Caki2 (cell line): ENCODE measurements at regions not wholly inside any gene's neighbourhood (a gene's known extent, or its start where the extent isn't known, plus 50 kb on each side); places are given as distances from the start of the nearest gene placed in this dataset.

Experiments used
- DNase-seq: peaks from one replicate; pipeline ENCODE4 v3.0.0-alpha.2; 2015; ENCODE audit warnings: low read depth
- in situ Hi-C: cut with HindIII; loops from 2 replicates; pipeline ENCODE4 v1.10.0; 2016; ENCODE audit warnings: low sequenced_read_pairs, low pct_unique_long_range_greater_than_20kb, mixed read lengths

DNA sequence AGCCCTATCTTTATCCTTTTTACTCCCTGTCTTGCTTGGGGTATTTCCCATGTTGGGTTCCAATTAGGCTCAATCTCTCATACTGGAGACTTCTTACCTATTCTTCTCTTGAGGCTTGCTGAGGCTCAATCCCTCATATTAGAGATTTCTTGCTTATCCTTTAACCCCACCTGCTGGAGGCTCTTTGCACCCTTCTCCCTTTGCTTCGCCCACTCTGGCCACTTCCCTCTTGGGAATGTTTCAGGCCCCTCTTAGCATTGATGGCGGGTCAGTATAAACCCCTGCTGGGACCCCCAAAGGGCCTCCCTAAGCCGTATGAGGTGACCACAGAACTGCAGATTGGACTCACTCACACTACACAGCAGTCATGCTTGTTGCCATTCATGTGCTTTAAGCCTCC, 69.3 kb upstream of the CDK20 start:
- in situ Hi-C loops: no loop called here
- no peak for DNase-seq

DNA sequence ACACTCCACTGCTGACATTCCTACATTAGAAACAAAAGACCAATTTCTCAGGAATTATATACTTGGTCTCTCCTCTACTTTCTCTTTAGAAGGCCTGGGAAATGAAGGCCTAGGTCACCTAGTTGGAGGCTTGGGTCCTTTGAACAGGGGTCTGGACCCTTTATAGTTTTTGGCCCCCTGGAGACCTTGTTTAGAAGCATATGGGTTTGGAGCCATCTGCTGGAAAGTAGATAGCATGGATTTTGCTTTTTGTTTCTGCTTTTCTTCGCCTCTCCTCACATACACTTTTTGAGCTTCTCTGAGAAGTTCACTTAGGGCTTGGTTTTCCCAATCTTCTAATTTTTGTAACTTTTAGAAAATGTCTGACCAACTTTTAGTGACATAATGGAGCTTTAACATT, 67.1 kb upstream of the CDK20 start:
- DNase-seq: no peak
- in situ Hi-C loops: no loop called here

- DNase-seq: no peak
- in situ Hi-C loops: no loop called here
Measured at GRCh38 chr9:88037285-88037845, 63.0 kb upstream of the CDK20 start.

GRCh38 chr9:88034964-88035363, 60.6 kb upstream of the CDK20 start:
- in situ Hi-C loops: no loop called here
- no peak for DNase-seq

- in situ Hi-C loops: no loop called here
- no peak for DNase-seq
Measured at GRCh38 chr9:88033359-88033702, 59.0 kb upstream of the CDK20 start.

- in situ Hi-C loops: no loop called here
- DNase-seq: no peak
Measured at GRCh38 chr9:88028338-88028737, 54.0 kb upstream of the CDK20 start.

GRCh38 chr9:88026118-88026479, 51.8 kb upstream of the CDK20 start:
- in situ Hi-C loops: no loop called here
- no peak for DNase-seq

DNA sequence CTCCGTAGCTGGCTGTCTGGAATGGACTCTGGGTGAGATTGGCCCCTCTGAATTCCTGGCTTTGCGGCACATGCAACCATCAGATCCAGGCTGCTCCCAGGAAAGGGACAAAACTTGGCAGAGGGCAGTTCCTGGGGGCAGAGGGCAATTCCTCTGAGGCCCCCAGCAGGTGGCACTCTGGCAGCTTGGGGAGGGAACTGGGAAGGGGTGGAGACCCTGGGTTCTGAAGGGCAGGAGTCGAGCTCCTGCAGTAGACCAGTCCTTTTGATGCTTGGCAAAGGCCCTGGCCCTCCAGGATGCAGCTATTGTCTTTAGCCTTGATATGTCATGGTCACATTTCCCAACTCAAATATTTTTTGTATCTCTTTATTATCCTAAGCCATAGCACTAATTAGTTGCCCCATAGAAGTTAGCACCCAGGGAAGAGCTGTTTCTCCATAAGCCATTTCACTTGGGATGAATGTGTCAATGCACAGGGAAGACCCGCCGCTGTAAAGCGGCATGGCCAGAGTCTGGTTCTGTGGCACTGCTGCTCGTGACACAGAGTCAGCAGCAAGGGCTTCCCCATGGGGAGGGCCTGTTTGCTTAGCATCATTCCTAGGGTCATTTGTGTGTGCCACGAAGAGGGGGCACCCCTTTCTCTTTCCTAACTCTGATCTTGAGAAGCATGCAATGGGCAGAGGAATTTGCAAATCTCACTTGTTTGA, 51.2 kb upstream of the CDK20 start:
- in situ Hi-C loops: no loop called here
- DNase-seq: no peak

DNA sequence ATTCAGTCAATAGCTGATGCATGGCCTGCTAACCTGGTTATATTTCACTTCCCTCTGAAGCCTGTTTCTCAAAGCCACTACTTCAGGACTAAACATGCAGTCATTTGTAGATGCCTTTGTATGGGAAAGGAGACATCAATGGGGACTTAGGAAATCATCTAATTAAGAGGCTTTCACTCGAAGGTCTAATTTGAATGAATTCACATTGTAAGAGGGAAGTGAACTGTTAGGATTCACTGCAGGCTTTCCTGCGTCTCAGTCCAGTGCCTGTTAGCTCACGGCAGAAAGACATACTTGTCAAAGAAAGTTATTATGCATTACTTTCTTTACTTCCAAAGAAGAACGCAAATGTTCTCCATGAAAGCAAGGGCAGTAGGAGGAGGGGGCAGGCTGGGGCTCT, 50.6 kb upstream of the CDK20 start:
- in situ Hi-C loops: no loop called here
- no peak for DNase-seq
